Upper lobe of left lung (tissue), 6 donors: ENCODE measurements at regions not wholly inside any gene's neighbourhood (a gene's known extent, or its start where the extent isn't known, plus 50 kb on each side); places are given as distances from the start of the nearest gene placed in this dataset.

ENCODE experiments used
- ATAC-seq, 2 donors: fragments of 200-7000 bp; cut with Tn5 transposase; one replicate each; pipeline ENCODE4 v1.9.1; 2022; ENCODE audit warnings: mild to moderate bottlenecking in 2 of 2, moderate library complexity in 2 of 2; ENCODE audit not compliant: low FRiP score in 2 of 2
- DNase-seq, 2 donors: peaks; one replicate each; pipeline ENCODE4 v3.0.0-alpha.2; 2019 to 2020
- H3K27ac ChIP-seq, 4 donors: fragments of 200-600 bp; sonication (generic); one replicate each; pipeline ENCODE4 v1.5.1; 2016 to 2019
- H3K27me3 ChIP-seq, 4 donors: fragments of 200-600 bp; sonication (generic); one replicate each; pipeline ENCODE4 v1.5.1; 2017 to 2019
- H3K36me3 ChIP-seq, 4 donors: fragments of 200-600 bp; sonication (generic); one replicate each; pipeline ENCODE4 v1.5.1; 2016 to 2019
- H3K4me1 ChIP-seq, 4 donors: fragments of 200-600 bp; sonication (generic); one replicate each; pipeline ENCODE4 v1.5.1; 2018 to 2019
- H3K4me3 ChIP-seq, 4 donors: fragments of 200-600 bp; sonication (generic); one replicate each; pipeline ENCODE4 v1.5.1; 2017 to 2019; ENCODE audit warnings: mild to moderate bottlenecking in 2 of 4, moderate library complexity in 1 of 4
- H3K9me3 ChIP-seq, 4 donors: fragments of 200-600 bp; sonication (generic); one replicate each; pipeline ENCODE4 v1.5.1; 2018 to 2019
- EP300 ChIP-seq, 4 donors: sonication (generic); formaldehyde crosslinking; IDR thresholded peaks; one replicate each; pipeline ENCODE4 v1.5.1; 2017; ENCODE audit warnings: antibody characterized with exemption in 4 of 4, control low read depth in 2 of 4
- POLR2A ChIP-seq, 4 donors: fragments of 450-650 bp; IDR thresholded peaks; one replicate each; pipeline ENCODE4 v1.5.1; 2016 to 2017; ENCODE audit warnings: antibody characterized with exemption in 4 of 4, mild to moderate bottlenecking in 2 of 4
- POLR2AphosphoS5 ChIP-seq, 2 donors: sonication (generic); formaldehyde crosslinking; IDR thresholded peaks; one replicate each; pipeline ENCODE4 v1.5.1; 2017; ENCODE audit warnings: antibody characterized with exemption in 2 of 2
- WGBS, 2 donors: methylation state at CpG; one replicate each; pipeline ENCODE4 v1.1.5; 2017 to 2018; 5-methylcytosine and 5-hydroxymethylcytosine counted together
- TF ChIP-seq, protein P1 (sequence below), 6 experiments: fragments of 450-650 bp in 4 of 6; fragments of 200-600 bp in 2 of 6; sonication (generic) in 2 of 6; IDR thresholded peaks; one replicate each; pipeline ENCODE4 v1.5.1; 2016 to 2019; ENCODE audit warnings: antibody characterized with exemption in 6 of 6
- donor health status: DM: no; HTN: no; CAD: no; lungs with moderate emphysema.
- donor health status: DM: no; HTN: yes; CAD: no; lungs with severe emphysema.

- no peaks in the 10 kb centered on the region for H3K4me1 ChIP-seq
- H3K27ac ChIP-seq, result no peak overlapping the region
- no peak overlapping the region for H3K4me3 ChIP-seq
- no peak for ATAC-seq
- DNase-seq, result no peak
- TF ChIP-seq POLR2A (IDR thresholded peaks at IDR 0.05) (no peak), EP300 (IDR thresholded peaks at IDR 0.05) (no peak), POLR2AphosphoS5 (IDR thresholded peaks at IDR 0.05) (no peak)
- TF ChIP-seq, protein P1, sequence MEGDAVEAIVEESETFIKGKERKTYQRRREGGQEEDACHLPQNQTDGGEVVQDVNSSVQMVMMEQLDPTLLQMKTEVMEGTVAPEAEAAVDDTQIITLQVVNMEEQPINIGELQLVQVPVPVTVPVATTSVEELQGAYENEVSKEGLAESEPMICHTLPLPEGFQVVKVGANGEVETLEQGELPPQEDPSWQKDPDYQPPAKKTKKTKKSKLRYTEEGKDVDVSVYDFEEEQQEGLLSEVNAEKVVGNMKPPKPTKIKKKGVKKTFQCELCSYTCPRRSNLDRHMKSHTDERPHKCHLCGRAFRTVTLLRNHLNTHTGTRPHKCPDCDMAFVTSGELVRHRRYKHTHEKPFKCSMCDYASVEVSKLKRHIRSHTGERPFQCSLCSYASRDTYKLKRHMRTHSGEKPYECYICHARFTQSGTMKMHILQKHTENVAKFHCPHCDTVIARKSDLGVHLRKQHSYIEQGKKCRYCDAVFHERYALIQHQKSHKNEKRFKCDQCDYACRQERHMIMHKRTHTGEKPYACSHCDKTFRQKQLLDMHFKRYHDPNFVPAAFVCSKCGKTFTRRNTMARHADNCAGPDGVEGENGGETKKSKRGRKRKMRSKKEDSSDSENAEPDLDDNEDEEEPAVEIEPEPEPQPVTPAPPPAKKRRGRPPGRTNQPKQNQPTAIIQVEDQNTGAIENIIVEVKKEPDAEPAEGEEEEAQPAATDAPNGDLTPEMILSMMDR (IDR thresholded peaks at IDR 0.05), result no peak
- H3K27me3 ChIP-seq, result no peaks in the 10 kb centered on the region
- H3K36me3 ChIP-seq, result no peaks in the 10 kb centered on the region
- H3K9me3 ChIP-seq, result no peaks in the 10 kb centered on the region
Observed at GRCh38 chr1:188224263-188224662, 1395.5 kb downstream of the PLA2G4A start.

- DNase-seq, result no peak
- Histone ChIP-seq H3K27me3 (no peaks in the 10 kb centered on the region), H3K27ac (no peak overlapping the region), H3K9me3 (no peaks in the 10 kb centered on the region), H3K4me1 (no peaks in the 10 kb centered on the region), H3K4me3 (no peak overlapping the region), H3K36me3 (no peaks in the 10 kb centered on the region)
- 85 to 88% methylated on average over 1 of the region's 1 CpG for WGBS, 2 donors
- ATAC-seq, result no peak
- no peak for TF ChIP-seq POLR2A (IDR thresholded peaks at IDR 0.05)
- TF ChIP-seq EP300 (IDR thresholded peaks at IDR 0.05), result no peak
- no peak for TF ChIP-seq POLR2AphosphoS5 (IDR thresholded peaks at IDR 0.05)
- TF ChIP-seq, protein P1 (IDR thresholded peaks at IDR 0.05), result no peak
Observed at GRCh38 chr1:188225975-188226374, 1397.2 kb downstream of the PLA2G4A start.

DNA sequence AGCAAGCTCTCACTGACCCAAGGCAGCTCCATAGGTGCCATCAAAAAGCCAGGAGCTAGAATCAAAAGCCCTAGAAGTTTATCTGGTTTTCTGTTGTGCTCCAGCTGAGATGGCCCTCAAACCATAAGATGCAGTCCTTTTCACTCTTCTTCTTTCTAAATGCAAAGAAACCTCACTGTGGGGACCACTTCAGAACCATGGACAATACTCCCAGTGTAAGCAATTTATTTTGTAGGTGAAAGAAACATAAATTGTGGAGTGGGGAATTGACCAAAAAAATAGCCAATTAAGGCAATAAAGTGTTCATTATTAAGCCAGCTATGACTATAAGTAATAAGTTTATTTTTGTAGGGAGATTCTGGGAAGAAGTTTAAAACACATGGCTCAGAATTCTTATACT lies 1399.9 kb downstream of the PLA2G4A start:
- Histone ChIP-seq H3K36me3 (no peaks in the 10 kb centered on the region), H3K9me3 (no peaks in the 10 kb centered on the region)
- TF ChIP-seq, protein P1 (IDR thresholded peaks at IDR 0.05), result no peak
- no peak for TF ChIP-seq POLR2AphosphoS5 (IDR thresholded peaks at IDR 0.05)
- no peak for TF ChIP-seq POLR2A (IDR thresholded peaks at IDR 0.05)
- TF ChIP-seq EP300 (IDR thresholded peaks at IDR 0.05), result no peak

GRCh38 chr1:188237573-188238348 lies 1409.0 kb downstream of the PLA2G4A start:
- no peak for ATAC-seq
- TF ChIP-seq, protein P1 (IDR thresholded peaks at IDR 0.05), result no peak
- TF ChIP-seq POLR2AphosphoS5 (IDR thresholded peaks at IDR 0.05) (no peak), EP300 (IDR thresholded peaks at IDR 0.05) (no peak), POLR2A (IDR thresholded peaks at IDR 0.05) (no peak)

More for the DNA sequence above, 1399.9 kb downstream of the PLA2G4A start:
- H3K4me3 ChIP-seq, result no peak overlapping the region
- ATAC-seq (no peak), DNase-seq (no peak)
- H3K27me3 ChIP-seq, result no peaks in the 10 kb centered on the region
- H3K27ac ChIP-seq, result no peak overlapping the region
- H3K4me1 ChIP-seq, result no peaks in the 10 kb centered on the region

More at GRCh38 chr1:188237573-188238348, 1409.0 kb downstream of the PLA2G4A start:
- Histone ChIP-seq H3K9me3 (no peaks in the 10 kb centered on the region), H3K4me1 (no peaks in the 10 kb centered on the region), H3K27ac (no peak overlapping the region), H3K36me3 (no peaks in the 10 kb centered on the region), H3K27me3 (no peaks in the 10 kb centered on the region), H3K4me3 (no peak overlapping the region)
- 57 to 65% methylated on average over 2 of the region's 2 CpGs for WGBS, 2 donors
- no peak for DNase-seq
